ENCODE measurements at regions not wholly inside any gene's neighbourhood (a gene's known extent, or its start where the extent isn't known, plus 50 kb on each side); places are given as distances from the start of the nearest gene placed in this dataset.

DNA sequence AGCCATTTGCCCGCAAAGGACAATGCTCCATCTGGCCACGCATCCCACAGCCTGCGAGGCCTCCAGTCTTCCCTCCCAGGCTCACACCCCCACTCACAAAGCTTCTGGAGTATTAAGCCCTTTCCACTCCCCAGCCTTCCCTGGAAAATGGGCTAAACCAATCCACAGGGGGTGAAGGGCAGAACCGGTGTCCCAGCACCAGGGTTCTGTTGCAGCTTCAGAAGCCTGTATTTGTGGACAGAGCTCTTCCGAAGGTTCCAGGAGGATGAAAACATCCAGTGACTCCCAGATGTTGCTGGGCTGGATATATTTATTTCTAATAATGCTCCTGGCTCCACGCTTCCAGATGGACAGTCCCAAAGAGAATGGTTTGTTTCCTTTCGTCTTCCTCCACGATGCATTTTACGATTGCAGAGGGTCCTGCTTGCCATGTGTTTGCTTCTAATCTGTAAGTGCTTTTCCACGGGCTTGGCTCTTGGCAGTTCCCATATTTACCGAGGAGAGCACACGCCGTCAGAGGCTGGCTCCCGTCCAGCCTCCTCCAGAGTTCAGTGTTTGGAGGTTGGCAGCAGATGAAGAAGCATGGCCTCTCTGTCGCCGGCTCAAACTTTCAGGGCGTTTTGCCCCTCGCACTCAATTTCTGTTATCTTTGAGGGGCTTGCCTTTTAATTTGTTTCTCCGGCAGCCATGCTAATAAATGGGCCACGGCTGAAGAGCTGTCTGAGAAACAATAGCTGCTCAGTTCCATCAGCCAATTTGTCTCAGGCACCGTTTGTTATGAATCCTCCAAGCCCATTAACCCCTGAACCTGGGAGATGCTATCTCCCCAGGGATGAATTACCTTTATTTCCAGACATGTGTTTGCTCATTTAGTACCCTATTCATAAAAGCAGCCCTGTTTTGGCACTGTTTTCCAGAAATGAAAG is 367.9 kb upstream of the PROK2 start:
- no TSS peak for BruUV-seq (replicated peaks)
- Mint-ChIP-seq H3K36me3 (ENCODE audit: insufficient read depth, unreplicated experiment) (no peaks in the 10 kb centered on the region), H3K9me3 (ENCODE audit: unreplicated experiment) (no peaks in the 10 kb centered on the region), H3K27ac (ENCODE audit: low read depth, unreplicated experiment) (no peak overlapping the region), H3K4me3 (ENCODE audit: unreplicated experiment) (peak overlapping the region; percentile 10), H3K4me1 (ENCODE audit: insufficient read depth, unreplicated experiment) (peaks cover 21% of the 10 kb centered on the region), H3K27me3 (ENCODE audit: insufficient read depth, unreplicated experiment) (no peaks in the 10 kb centered on the region)
- TF ChIP-seq, protein P1, sequence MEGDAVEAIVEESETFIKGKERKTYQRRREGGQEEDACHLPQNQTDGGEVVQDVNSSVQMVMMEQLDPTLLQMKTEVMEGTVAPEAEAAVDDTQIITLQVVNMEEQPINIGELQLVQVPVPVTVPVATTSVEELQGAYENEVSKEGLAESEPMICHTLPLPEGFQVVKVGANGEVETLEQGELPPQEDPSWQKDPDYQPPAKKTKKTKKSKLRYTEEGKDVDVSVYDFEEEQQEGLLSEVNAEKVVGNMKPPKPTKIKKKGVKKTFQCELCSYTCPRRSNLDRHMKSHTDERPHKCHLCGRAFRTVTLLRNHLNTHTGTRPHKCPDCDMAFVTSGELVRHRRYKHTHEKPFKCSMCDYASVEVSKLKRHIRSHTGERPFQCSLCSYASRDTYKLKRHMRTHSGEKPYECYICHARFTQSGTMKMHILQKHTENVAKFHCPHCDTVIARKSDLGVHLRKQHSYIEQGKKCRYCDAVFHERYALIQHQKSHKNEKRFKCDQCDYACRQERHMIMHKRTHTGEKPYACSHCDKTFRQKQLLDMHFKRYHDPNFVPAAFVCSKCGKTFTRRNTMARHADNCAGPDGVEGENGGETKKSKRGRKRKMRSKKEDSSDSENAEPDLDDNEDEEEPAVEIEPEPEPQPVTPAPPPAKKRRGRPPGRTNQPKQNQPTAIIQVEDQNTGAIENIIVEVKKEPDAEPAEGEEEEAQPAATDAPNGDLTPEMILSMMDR (IDR thresholded peaks at IDR 0.05; ENCODE audit: unreplicated experiment), result no peak
- DNase-seq (ENCODE audit: unreplicated experiment), result peak; percentile 49
- ChIA-PET CTCF (interaction anchor here (0.7 kb wide), 1 partner anchor 1356 kb away, joined by 3 read pairs; no protein-coding TSS in a partner anchor), POLR2A (no interaction called here)
- intact Hi-C loops (cut with micrococcal nuclease), result no loop called here

DNA sequence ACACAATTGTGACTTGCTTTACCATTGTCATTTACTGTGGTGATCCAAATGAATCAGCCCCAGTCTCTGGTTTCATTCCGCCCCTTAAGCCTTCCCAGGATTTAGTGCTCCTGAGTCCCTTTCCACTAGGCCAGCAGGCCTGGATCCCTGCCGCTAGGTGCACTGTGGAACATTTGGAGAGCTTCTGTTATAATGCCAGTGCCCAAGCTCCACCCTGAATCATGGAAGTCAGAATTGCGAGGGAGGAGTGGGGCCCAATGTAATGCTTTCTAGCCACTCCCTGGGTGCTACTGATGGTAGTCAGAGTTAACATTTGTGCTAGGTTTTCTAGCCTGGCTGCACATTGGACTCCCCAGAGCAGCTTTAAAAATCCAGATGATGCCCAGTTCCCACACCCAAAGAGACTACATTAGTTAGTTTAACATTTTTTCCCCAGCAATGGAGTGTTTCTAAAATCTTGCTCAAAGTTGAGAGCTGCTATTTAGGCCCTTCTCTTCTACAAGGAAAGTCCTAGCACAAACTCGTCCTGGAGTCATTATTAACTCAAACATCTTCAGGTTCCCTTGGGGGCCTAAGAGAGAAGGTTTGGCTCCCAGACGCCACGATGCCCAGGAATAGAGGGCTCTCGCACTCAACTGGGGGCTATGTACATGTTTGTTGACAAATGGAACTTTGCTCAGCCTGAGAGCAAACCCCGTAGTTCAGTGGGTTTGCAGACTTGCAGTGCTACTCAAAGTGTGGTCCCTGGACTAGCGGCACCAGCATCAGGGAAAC is 366.7 kb upstream of the PROK2 start:
- no peaks in the 10 kb centered on the region for H3K27me3 Mint-ChIP-seq (ENCODE audit: insufficient read depth, unreplicated experiment)
- H3K27ac Mint-ChIP-seq (ENCODE audit: low read depth, unreplicated experiment), result no peak overlapping the region
- intact Hi-C loops (cut with micrococcal nuclease), result no loop called here
- no TSS peak for BruUV-seq (replicated peaks)
- no peak for DNase-seq (ENCODE audit: unreplicated experiment)
- TF ChIP-seq, protein P1 (IDR thresholded peaks at IDR 0.05; ENCODE audit: unreplicated experiment), result no peak
- H3K4me1 Mint-ChIP-seq (ENCODE audit: insufficient read depth, unreplicated experiment), result peaks cover 21% of the 10 kb centered on the region
- ChIA-PET CTCF (interaction anchor here (0.6 to 0.8 kb wide), 3 partner anchors 13 to 25 kb away, joined by 3 to 5 read pairs (median 4); no protein-coding TSS in a partner anchor), POLR2A (interaction anchor here (1.1 kb wide), 1 partner anchor 11 kb away, joined by 3 read pairs; no protein-coding TSS in a partner anchor)
- H3K9me3 Mint-ChIP-seq (ENCODE audit: unreplicated experiment), result no peaks in the 10 kb centered on the region
- no peaks in the 10 kb centered on the region for H3K36me3 Mint-ChIP-seq (ENCODE audit: insufficient read depth, unreplicated experiment)
- no peak overlapping the region for H3K4me3 Mint-ChIP-seq (ENCODE audit: unreplicated experiment)

GRCh38 chr3:72150634-72151412 is 365.9 kb upstream of the PROK2 start:
- Mint-ChIP-seq H3K4me3 (ENCODE audit: unreplicated experiment) (no peak overlapping the region), H3K27ac (ENCODE audit: low read depth, unreplicated experiment) (no peak overlapping the region), H3K36me3 (ENCODE audit: insufficient read depth, unreplicated experiment) (no peaks in the 10 kb centered on the region), H3K4me1 (ENCODE audit: insufficient read depth, unreplicated experiment) (peaks cover 23% of the 10 kb centered on the region), H3K27me3 (ENCODE audit: insufficient read depth, unreplicated experiment) (no peaks in the 10 kb centered on the region), H3K9me3 (ENCODE audit: unreplicated experiment) (no peaks in the 10 kb centered on the region)
- POLR2A ChIA-PET, result interaction anchor here (1.1 kb wide), 2 partner anchors 11 to 17 kb away, joined by 3 read pairs; no protein-coding TSS in a partner anchor
- TF ChIP-seq, protein P1 (IDR thresholded peaks at IDR 0.05; ENCODE audit: unreplicated experiment), result no peak
- intact Hi-C loops (cut with micrococcal nuclease), result no loop called here
- no TSS peak for BruUV-seq (replicated peaks)
- CTCF ChIA-PET, result interaction anchor here (0.5 to 0.6 kb wide), 3 partner anchors 12 to 23 kb away, joined by 3 to 4 read pairs (median 4); no protein-coding TSS in a partner anchor
- no peak for DNase-seq (ENCODE audit: unreplicated experiment)

All from MCF 10A (cell line).